Erythroblast (primary cell): ENCODE measurements at regions not wholly inside any gene's neighbourhood (a gene's known extent, or its start where the extent isn't known, plus 50 kb on each side); places are given as distances from the start of the nearest gene placed in this dataset.

ENCODE experiments used
- GATA1 ChIP-seq: IDR thresholded peaks from 2 replicates; pipeline ENCODE4 v1.6.1; 2011; ENCODE audit warnings: low read depth, mild to moderate bottlenecking, control low read depth, low read length, moderate library complexity
- POLR2A ChIP-seq: IDR thresholded peaks from 2 replicates; pipeline ENCODE4 v1.6.1; 2011; ENCODE audit warnings: mild to moderate bottlenecking, low read length

DNA sequence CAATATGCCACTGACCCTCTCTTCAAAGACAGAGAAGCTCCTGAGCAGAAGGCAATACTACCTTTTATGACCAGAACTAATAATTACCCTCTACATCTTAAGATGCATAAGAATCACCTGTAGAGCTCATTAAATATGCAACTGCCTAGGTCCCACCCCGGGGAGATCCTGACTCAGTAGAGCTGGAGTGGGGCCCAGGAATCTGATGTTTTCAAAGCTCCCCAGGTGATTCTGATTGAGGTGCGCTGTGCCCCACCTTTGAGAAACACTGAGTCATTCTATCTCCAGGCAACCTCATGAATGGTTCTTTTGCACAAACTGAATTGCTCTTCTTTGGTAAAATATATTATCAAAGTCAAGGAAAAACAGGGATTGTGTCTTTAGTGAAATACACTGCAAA lies 149.3 kb upstream of the BMP4 start:
- TF ChIP-seq POLR2A: no peak
- TF ChIP-seq GATA1: no peak
